ENCODE measurements at regions not wholly inside any gene's neighbourhood (a gene's known extent, or its start where the extent isn't known, plus 50 kb on each side); places are given as distances from the start of the nearest gene placed in this dataset.

- TF ChIP-seq HLTF (IDR thresholded peaks at IDR 0.05) (no peak), SMARCA4 (IDR thresholded peaks at IDR 0.05) (no peak), MAFG (tag; conservative IDR thresholded peaks at IDR 0.05) (no peak), ZBTB8A (IDR thresholded peaks at IDR 0.05; ENCODE audit: partially characterized antibody) (no peak), ZNF146 (CRISPR knock-in tag; IDR thresholded peaks at IDR 0.05; ENCODE audit: unreplicated experiment) (no peak), ZNF449 (CRISPR knock-in tag; IDR thresholded peaks at IDR 0.05) (no peak), ILK (tag; IDR thresholded peaks at IDR 0.05; ENCODE audit: borderline replicate concordance, low read depth) (no peak), RBM17 (IDR thresholded peaks at IDR 0.05; ENCODE audit: borderline replicate concordance, low read depth, low read length) (no peak), ETV6 (IDR thresholded peaks at IDR 0.05; ENCODE audit: borderline replicate concordance in 1 of 2, low read depth in 2 of 2, low read length in 1 of 2) (no peak), ETV6 (CRISPR knock-in tag; IDR thresholded peaks at IDR 0.05; ENCODE audit: borderline replicate concordance) (no peak), ZKSCAN8 (CRISPR knock-in tag; IDR thresholded peaks at IDR 0.05) (0 out of 2 replicates have a peak, but pooled peaks have one; percentile 63)
- TF ChIP-seq, protein P1, sequence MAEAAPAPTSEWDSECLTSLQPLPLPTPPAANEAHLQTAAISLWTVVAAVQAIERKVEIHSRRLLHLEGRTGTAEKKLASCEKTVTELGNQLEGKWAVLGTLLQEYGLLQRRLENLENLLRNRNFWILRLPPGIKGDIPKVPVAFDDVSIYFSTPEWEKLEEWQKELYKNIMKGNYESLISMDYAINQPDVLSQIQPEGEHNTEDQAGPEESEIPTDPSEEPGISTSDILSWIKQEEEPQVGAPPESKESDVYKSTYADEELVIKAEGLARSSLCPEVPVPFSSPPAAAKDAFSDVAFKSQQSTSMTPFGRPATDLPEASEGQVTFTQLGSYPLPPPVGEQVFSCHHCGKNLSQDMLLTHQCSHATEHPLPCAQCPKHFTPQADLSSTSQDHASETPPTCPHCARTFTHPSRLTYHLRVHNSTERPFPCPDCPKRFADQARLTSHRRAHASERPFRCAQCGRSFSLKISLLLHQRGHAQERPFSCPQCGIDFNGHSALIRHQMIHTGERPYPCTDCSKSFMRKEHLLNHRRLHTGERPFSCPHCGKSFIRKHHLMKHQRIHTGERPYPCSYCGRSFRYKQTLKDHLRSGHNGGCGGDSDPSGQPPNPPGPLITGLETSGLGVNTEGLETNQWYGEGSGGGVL (CRISPR knock-in tag; IDR thresholded peaks at IDR 0.05) = no peak
Observed at GRCh38 chr5:159737263-159737662, 179.0 kb upstream of the ADRA1B start (continued).
